Fibroblast of mammary gland (primary cell): ENCODE measurements at regions not wholly inside any gene's neighbourhood (a gene's known extent, or its start where the extent isn't known, plus 50 kb on each side); places are given as distances from the start of the nearest gene placed in this dataset.

Source experiments
- DNase-seq: peaks from one replicate; pipeline ENCODE4 v3.0.0-alpha.2; 2010; ENCODE audit warnings: low read depth
- H3K4me3 ChIP-seq: 2 replicates; pipeline ENCODE4 v1.5.1; 2011; ENCODE audit warnings: low read depth, mild to moderate bottlenecking, low read length, moderate library complexity; ENCODE audit not compliant: control insufficient read depth
- TF ChIP-seq, protein P1 (sequence below): conservative IDR thresholded peaks from 2 replicates; pipeline ENCODE4 v1.5.1; 2011; ENCODE audit warnings: low read depth, low read length, inconsistent platforms; ENCODE audit not compliant: control insufficient read depth, insufficient read depth

DNA sequence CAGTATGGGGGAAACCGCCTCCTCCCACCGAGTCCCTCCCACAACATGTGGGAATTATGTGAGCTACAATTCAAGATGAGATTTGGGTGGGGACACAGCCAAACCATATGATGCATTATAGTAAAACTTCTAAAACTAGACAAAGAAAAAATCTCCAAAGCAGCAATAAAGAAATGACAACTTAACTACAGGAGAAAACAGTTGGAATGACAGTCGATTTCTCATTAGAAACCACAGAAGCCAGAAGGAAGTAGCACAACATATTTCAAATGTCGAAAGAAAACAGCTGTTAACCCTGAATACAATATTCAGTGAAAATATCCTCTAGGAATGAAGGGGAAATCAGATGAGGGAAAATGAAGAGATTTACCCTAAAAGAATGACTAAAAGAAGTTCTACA lies 53.5 kb upstream of the TCF4 start:
- H3K4me3 ChIP-seq: no peak overlapping the region
- TF ChIP-seq, protein P1, sequence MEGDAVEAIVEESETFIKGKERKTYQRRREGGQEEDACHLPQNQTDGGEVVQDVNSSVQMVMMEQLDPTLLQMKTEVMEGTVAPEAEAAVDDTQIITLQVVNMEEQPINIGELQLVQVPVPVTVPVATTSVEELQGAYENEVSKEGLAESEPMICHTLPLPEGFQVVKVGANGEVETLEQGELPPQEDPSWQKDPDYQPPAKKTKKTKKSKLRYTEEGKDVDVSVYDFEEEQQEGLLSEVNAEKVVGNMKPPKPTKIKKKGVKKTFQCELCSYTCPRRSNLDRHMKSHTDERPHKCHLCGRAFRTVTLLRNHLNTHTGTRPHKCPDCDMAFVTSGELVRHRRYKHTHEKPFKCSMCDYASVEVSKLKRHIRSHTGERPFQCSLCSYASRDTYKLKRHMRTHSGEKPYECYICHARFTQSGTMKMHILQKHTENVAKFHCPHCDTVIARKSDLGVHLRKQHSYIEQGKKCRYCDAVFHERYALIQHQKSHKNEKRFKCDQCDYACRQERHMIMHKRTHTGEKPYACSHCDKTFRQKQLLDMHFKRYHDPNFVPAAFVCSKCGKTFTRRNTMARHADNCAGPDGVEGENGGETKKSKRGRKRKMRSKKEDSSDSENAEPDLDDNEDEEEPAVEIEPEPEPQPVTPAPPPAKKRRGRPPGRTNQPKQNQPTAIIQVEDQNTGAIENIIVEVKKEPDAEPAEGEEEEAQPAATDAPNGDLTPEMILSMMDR: no peak
- no peak for DNase-seq
